ENCODE measurements at regions not wholly inside any gene's neighbourhood (a gene's known extent, or its start where the extent isn't known, plus 50 kb on each side); places are given as distances from the start of the nearest gene placed in this dataset.

- no peak for ATAC-seq
- TF ChIP-seq CREB5 (CRISPR knock-in tag; IDR thresholded peaks at IDR 0.05; ENCODE audit: low read depth) (no peak), ZNF8 (CRISPR knock-in tag; IDR thresholded peaks at IDR 0.05) (no peak), ZFP30 (CRISPR knock-in tag; IDR thresholded peaks at IDR 0.05) (no peak), ZNF565 (CRISPR knock-in tag; conservative IDR thresholded peaks at IDR 0.05; ENCODE audit: low read depth) (no peak), TOX (CRISPR knock-in tag; IDR thresholded peaks at IDR 0.05; ENCODE audit: borderline replicate concordance) (no peak), GLIS3 (CRISPR knock-in tag; IDR thresholded peaks at IDR 0.05) (no peak), SNAI2 (CRISPR knock-in tag; IDR thresholded peaks at IDR 0.05) (no peak), CSRNP3 (CRISPR knock-in tag; IDR thresholded peaks at IDR 0.05) (no peak), TCF4 (CRISPR knock-in tag; IDR thresholded peaks at IDR 0.05; ENCODE audit: borderline replicate concordance) (peak; percentile 86), ZNF70 (CRISPR knock-in tag; IDR thresholded peaks at IDR 0.05) (no peak), OSR1 (CRISPR knock-in tag; IDR thresholded peaks at IDR 0.05) (no peak), TSHZ2 (CRISPR knock-in tag; IDR thresholded peaks at IDR 0.05) (peak; percentile 22; the same call in 1 of the 2 replicates), ZC3H10 (CRISPR knock-in tag; IDR thresholded peaks at IDR 0.05) (no peak)
Observed at GRCh38 chr20:17797579-17797978, 97.8 kb downstream of the BANF2 start.

GRCh38 chr20:17797161-17797560, 97.4 kb downstream of the BANF2 start:
- no peak for TF ChIP-seq GLIS3 (CRISPR knock-in tag; IDR thresholded peaks at IDR 0.05)
- no peak for TF ChIP-seq BACH2 (CRISPR knock-in tag; IDR thresholded peaks at IDR 0.05; ENCODE audit: borderline replicate concordance)
- no peak for ATAC-seq

GRCh38 chr20:17796091-17796563, 96.4 kb downstream of the BANF2 start:
- ATAC-seq = no peak
- TF ChIP-seq BACH2 (CRISPR knock-in tag; IDR thresholded peaks at IDR 0.05; ENCODE audit: borderline replicate concordance) = no peak
- TF ChIP-seq PPARA (CRISPR knock-in tag; IDR thresholded peaks at IDR 0.05; ENCODE audit: borderline replicate concordance) = no peak
- TF ChIP-seq ISL1 (CRISPR knock-in tag; IDR thresholded peaks at IDR 0.05) = no peak
- no peak for TF ChIP-seq CSDC2 (CRISPR knock-in tag; IDR thresholded peaks at IDR 0.05)
- no peak for TF ChIP-seq CREB5 (CRISPR knock-in tag; IDR thresholded peaks at IDR 0.05; ENCODE audit: low read depth)
- TF ChIP-seq SNAI2 (CRISPR knock-in tag; IDR thresholded peaks at IDR 0.05) = no peak

GRCh38 chr20:17795501-17796071, 95.8 kb downstream of the BANF2 start:
- no peak for ATAC-seq
- TF ChIP-seq ISL1 (CRISPR knock-in tag; IDR thresholded peaks at IDR 0.05) (no peak), ESRRG (CRISPR knock-in tag; IDR thresholded peaks at IDR 0.05) (no peak), ZC3H10 (CRISPR knock-in tag; IDR thresholded peaks at IDR 0.05) (no peak), PPARA (CRISPR knock-in tag; IDR thresholded peaks at IDR 0.05; ENCODE audit: borderline replicate concordance) (no peak), CSDC2 (CRISPR knock-in tag; IDR thresholded peaks at IDR 0.05) (no peak), POU6F1 (CRISPR knock-in tag; IDR thresholded peaks at IDR 0.05; ENCODE audit: borderline replicate concordance, low read depth) (no peak), GLIS3 (CRISPR knock-in tag; IDR thresholded peaks at IDR 0.05) (no peak), ZFP3 (CRISPR knock-in tag; IDR thresholded peaks at IDR 0.05) (no peak), CSRNP3 (CRISPR knock-in tag; IDR thresholded peaks at IDR 0.05) (no peak), ZFP30 (CRISPR knock-in tag; IDR thresholded peaks at IDR 0.05) (no peak), ZNF8 (CRISPR knock-in tag; IDR thresholded peaks at IDR 0.05) (no peak), ZNF70 (CRISPR knock-in tag; IDR thresholded peaks at IDR 0.05) (no peak), ARNTL (CRISPR knock-in tag; IDR thresholded peaks at IDR 0.05; ENCODE audit: borderline replicate concordance, low read depth) (no peak), OSR1 (CRISPR knock-in tag; IDR thresholded peaks at IDR 0.05) (no peak), RARB (CRISPR knock-in tag; IDR thresholded peaks at IDR 0.05) (no peak), PATZ1 (CRISPR knock-in tag; IDR thresholded peaks at IDR 0.05; ENCODE audit: borderline replicate concordance) (no peak), ZNF565 (CRISPR knock-in tag; conservative IDR thresholded peaks at IDR 0.05; ENCODE audit: low read depth) (no peak), TOX (CRISPR knock-in tag; IDR thresholded peaks at IDR 0.05; ENCODE audit: borderline replicate concordance) (no peak)

All from SK-N-SH treated with all-trans-retinoic acid at 6 μM for 48 hours (cell line).